NCI-H526 treated with DMSO at 0.1 percent for 48 hours (cell line): ENCODE measurements at regions not wholly inside any gene's neighbourhood (a gene's known extent, or its start where the extent isn't known, plus 50 kb on each side); places are given as distances from the start of the nearest gene placed in this dataset.
"Not testable (repeated sequence)": the region's sequence is repeated elsewhere in the genome, so short reads cannot be mapped to it uniquely, and the experiment has no call there.

ENCODE experiments used
- DNase-seq: peaks from one replicate; lab custom pipeline; 2025; lab: John Stamatoyannopoulos, UW

GRCh38 chr11:98409069-98409468 is 611.7 kb upstream of the CNTN5 start:
- no peak for DNase-seq

GRCh38 chr11:98411777-98412176 is 609.0 kb upstream of the CNTN5 start:
- no peak for DNase-seq

GRCh38 chr11:98417256-98417755 is 603.4 kb upstream of the CNTN5 start:
- DNase-seq = no peak

GRCh38 chr11:98423933-98424332 is 596.8 kb upstream of the CNTN5 start:
- DNase-seq = no peak

- not testable (repeated sequence) for DNase-seq
Measured at GRCh38 chr11:98424773-98425172, 596.0 kb upstream of the CNTN5 start.

GRCh38 chr11:98431463-98432359 is 589.0 kb upstream of the CNTN5 start:
- DNase-seq = no peak

GRCh38 chr11:98434296-98434695 is 586.5 kb upstream of the CNTN5 start:
- DNase-seq = no peak

- DNase-seq = no peak
Measured at GRCh38 chr11:98453378-98453777, 567.4 kb upstream of the CNTN5 start.

- DNase-seq = no peak
Measured at GRCh38 chr11:98455500-98456307, 565.0 kb upstream of the CNTN5 start.

- no peak for DNase-seq
Measured at GRCh38 chr11:98456308-98456680, 564.5 kb upstream of the CNTN5 start.

- no peak for DNase-seq
Measured at GRCh38 chr11:98495016-98495415, 525.7 kb upstream of the CNTN5 start.

- no peak for DNase-seq
Measured at GRCh38 chr11:98495601-98496000, 525.1 kb upstream of the CNTN5 start.

GRCh38 chr11:98507208-98507607 is 513.5 kb upstream of the CNTN5 start:
- DNase-seq = no peak

GRCh38 chr11:98512938-98513337 is 507.8 kb upstream of the CNTN5 start:
- DNase-seq = no peak

- no peak for DNase-seq
Measured at GRCh38 chr11:98531576-98531975, 489.2 kb upstream of the CNTN5 start.

- DNase-seq = no peak
Measured at GRCh38 chr11:98536023-98536422, 484.7 kb upstream of the CNTN5 start.

- not testable (repeated sequence) for DNase-seq
Measured at GRCh38 chr11:98538358-98538757, 482.4 kb upstream of the CNTN5 start.

- no peak for DNase-seq
Measured at GRCh38 chr11:98545544-98546175, 475.1 kb upstream of the CNTN5 start.

- DNase-seq = no peak
Measured at GRCh38 chr11:98549571-98549970, 471.2 kb upstream of the CNTN5 start.

- DNase-seq = no peak
Measured at GRCh38 chr11:98559961-98560360, 460.8 kb upstream of the CNTN5 start.

GRCh38 chr11:98561252-98561651 is 459.5 kb upstream of the CNTN5 start:
- no peak for DNase-seq

- no peak for DNase-seq
Measured at GRCh38 chr11:98561877-98562395, 458.8 kb upstream of the CNTN5 start.
